ACC112 (cell line): ENCODE measurements at regions not wholly inside any gene's neighbourhood (a gene's known extent, or its start where the extent isn't known, plus 50 kb on each side); places are given as distances from the start of the nearest gene placed in this dataset.

ENCODE experiments used
- H2AFZ ChIP-seq: fragments of 200-600 bp; sonication (generic); one replicate; pipeline ENCODE4 v1.6.0; 2017; ENCODE audit warnings: antibody characterized with exemption, low read length; ENCODE audit not compliant: unreplicated experiment
- H3K27ac ChIP-seq: fragments of 200-600 bp; sonication (generic); 2 replicates; pipeline ENCODE4 v1.5.1; 2014; ENCODE audit warnings: low read depth, mild to moderate bottlenecking, antibody characterized with exemption, low read length, moderate library complexity
- H3K27me3 ChIP-seq: fragments of 200-600 bp; sonication (generic); 2 replicates; pipeline ENCODE4 v1.6.1; 2014; ENCODE audit warnings: mild to moderate bottlenecking, antibody characterized with exemption, low read length, moderate library complexity, mixed read lengths; ENCODE audit not compliant: insufficient read depth
- H3K36me3 ChIP-seq: fragments of 200-600 bp; sonication (generic); 2 replicates; pipeline ENCODE4 v1.6.1; 2016; ENCODE audit warnings: mild to moderate bottlenecking, antibody characterized with exemption, low read length, moderate library complexity, mixed read lengths; ENCODE audit not compliant: insufficient read depth
- H3K4me1 ChIP-seq: fragments of 200-600 bp; sonication (generic); one replicate; pipeline ENCODE4 v1.6.1; 2016; ENCODE audit warnings: low read length, mixed read lengths; ENCODE audit not compliant: insufficient read depth, unreplicated experiment, control insufficient read depth
- H3K4me3 ChIP-seq: fragments of 200-600 bp; sonication (generic); 2 replicates; pipeline ENCODE4 v1.5.1; 2014; ENCODE audit warnings: mild to moderate bottlenecking, low read depth, low read length
- H3K79me2 ChIP-seq: fragments of 200-600 bp; sonication (generic); one replicate; pipeline ENCODE4 v1.6.0; 2016; ENCODE audit warnings: low read length; ENCODE audit not compliant: control insufficient read depth, unreplicated experiment, insufficient read depth

DNA sequence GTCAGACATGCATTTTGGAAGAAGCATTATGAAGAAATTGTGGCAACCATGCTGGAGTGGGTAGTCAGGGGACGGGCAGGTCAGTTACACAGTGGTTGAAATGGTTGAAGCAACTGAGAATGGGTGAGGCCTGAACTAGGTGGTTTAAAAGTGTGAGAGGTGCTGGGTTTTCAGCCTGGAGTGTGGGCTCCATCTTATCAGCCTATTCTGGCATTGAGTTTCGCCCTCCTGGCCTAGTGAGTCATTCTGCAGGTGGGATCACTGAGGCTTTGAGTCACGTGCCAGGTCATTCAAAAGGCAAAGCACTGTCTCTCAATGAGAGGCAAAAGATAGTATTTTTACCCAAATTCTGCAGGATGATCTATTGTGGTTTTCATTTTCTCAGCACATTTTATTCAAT lies 181.9 kb upstream of the CHD6 start:
- H3K79me2 ChIP-seq = no peaks in the 10 kb centered on the region
- no peak overlapping the region for H2AFZ ChIP-seq
- no peak overlapping the region for H3K27ac ChIP-seq
- no peaks in the 10 kb centered on the region for H3K36me3 ChIP-seq
- no peaks in the 10 kb centered on the region for H3K4me1 ChIP-seq
- no peaks in the 10 kb centered on the region for H3K27me3 ChIP-seq
- H3K4me3 ChIP-seq = no peak overlapping the region

DNA sequence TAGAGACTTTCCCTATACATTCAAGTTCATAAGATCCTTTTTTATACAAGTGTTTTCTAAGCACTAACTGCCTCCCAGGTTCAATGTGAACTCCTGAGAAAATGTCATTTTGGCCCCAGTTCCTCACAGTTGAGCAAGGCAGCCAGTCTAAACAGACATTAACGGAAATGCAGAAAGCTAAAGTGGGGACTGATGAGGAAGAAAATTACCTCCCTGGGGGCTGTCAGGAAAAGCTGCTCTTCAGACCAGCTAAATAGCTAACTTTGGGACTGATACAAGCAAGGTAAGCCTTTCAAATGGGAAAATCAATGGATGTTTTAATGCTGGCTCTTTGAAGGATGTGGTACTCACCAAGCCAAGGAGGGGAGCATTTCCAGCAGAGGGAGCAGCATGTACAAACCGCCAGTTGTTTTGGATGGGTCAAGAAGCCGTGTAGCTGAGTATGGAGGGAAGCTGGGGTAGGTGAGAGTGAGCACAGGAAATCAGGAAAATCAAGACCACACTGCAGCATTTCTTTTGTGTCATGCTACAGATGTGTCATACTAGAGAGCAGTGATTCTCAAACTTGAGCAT lies 180.8 kb upstream of the CHD6 start:
- H3K27me3 ChIP-seq = no peaks in the 10 kb centered on the region
- H3K4me3 ChIP-seq = no peak overlapping the region
- no peaks in the 10 kb centered on the region for H3K4me1 ChIP-seq
- no peaks in the 10 kb centered on the region for H3K79me2 ChIP-seq
- H2AFZ ChIP-seq = no peak overlapping the region
- H3K36me3 ChIP-seq = no peaks in the 10 kb centered on the region
- no peak overlapping the region for H3K27ac ChIP-seq

DNA sequence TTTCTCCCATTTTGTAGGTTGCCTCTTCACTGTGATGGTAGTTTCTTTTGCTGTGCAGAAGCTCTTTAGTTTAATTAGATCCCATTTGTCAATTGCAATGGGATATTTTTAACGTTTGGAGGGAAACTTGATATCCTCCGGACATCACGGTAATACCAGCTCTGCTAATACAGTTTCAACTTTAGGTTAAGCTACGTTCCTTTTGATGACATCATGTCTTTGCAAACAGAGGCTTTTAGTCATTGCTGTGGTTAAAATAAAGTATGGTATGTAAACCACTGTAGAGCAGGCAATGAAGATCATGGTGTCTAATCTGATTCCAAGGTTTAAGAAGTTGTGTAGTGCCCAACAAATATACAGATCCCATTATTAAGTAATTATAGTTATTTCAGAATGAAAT lies 168.0 kb upstream of the CHD6 start:
- Histone ChIP-seq H3K27me3 (no peaks in the 10 kb centered on the region), H3K4me3 (no peak overlapping the region), H3K79me2 (no peaks in the 10 kb centered on the region), H2AFZ (no peak overlapping the region), H3K27ac (no peak overlapping the region), H3K4me1 (no peaks in the 10 kb centered on the region), H3K36me3 (no peaks in the 10 kb centered on the region)

DNA sequence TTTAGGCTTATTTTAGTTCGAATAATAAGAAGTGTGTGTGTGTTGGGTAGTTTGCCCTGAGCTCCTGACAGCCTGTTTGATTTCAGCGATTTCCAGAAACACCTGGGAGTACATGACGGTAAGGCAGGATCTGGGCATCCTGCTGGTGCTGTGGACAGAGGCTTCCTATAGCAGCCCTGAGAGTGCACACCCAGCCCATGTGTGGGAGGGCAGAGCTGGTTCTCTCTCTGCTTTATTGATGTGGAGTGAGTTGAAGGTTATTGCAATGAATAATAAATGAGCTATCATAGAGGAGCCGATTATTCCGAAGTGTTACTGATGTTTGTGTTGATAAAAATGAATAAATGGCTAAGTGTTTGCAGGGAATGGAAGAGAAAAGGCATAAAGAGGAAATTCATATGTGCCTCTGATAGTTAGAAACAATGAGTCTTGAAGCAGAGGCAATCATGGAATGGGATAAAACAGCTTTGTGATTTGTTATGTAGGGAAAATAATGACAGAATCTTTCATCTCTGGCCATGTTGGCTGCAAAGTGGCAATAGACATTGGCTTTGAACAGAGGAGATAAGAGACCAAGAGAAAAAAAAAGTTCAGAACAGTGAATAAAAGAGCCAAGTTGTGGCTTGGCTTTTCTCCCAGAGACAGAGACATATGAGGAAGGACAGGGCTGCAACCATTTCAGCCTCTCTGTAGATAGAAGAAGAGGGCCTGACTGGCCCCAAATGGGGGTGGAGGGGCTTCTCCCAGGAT lies 166.2 kb upstream of the CHD6 start:
- H3K27ac ChIP-seq = no peak overlapping the region
- H3K27me3 ChIP-seq = no peaks in the 10 kb centered on the region
- H3K4me1 ChIP-seq = no peaks in the 10 kb centered on the region
- no peaks in the 10 kb centered on the region for H3K79me2 ChIP-seq
- no peak overlapping the region for H3K4me3 ChIP-seq
- no peaks in the 10 kb centered on the region for H3K36me3 ChIP-seq
- no peak overlapping the region for H2AFZ ChIP-seq

DNA sequence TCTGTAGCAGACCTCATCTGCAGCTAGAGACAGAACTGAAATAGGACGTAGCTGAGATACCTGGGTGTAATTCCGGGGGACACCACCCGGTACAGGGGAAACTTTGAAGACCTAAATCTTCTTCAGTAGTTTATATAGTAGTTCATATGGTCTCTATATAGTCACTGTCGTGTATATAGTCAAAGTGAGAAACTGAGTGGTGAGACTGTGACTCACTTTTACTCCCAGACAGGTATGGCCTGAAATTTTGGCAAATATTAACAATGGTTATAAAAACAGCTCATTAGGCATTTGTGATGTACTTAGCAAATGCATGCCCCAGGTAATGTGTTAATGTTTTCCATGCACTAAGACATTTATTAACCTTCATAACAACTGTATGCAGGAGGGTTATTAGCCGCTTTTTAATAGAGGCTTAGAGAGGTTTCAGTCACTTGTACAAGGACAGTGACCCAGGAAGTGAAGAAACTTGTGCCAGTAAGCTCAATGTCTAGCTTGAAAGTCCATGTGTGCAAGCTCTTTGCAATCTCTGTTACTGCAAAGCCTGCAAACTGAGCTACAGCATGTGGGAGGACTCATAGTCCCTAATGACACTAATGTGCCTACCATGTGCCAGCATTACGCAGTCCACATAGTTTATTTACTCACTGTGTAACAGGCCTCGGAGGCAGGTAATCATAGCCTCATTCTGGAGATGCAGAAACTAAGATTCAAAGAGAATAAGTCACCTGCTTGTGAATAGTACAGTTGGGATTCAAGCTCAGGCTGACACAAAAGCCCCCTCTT lies 165.4 kb upstream of the CHD6 start:
- H3K27ac ChIP-seq = no peak overlapping the region
- H3K27me3 ChIP-seq = no peaks in the 10 kb centered on the region
- H3K36me3 ChIP-seq = no peaks in the 10 kb centered on the region
- H3K4me1 ChIP-seq = no peaks in the 10 kb centered on the region
- H2AFZ ChIP-seq = no peak overlapping the region
- H3K4me3 ChIP-seq = no peak overlapping the region
- H3K79me2 ChIP-seq = no peaks in the 10 kb centered on the region

DNA sequence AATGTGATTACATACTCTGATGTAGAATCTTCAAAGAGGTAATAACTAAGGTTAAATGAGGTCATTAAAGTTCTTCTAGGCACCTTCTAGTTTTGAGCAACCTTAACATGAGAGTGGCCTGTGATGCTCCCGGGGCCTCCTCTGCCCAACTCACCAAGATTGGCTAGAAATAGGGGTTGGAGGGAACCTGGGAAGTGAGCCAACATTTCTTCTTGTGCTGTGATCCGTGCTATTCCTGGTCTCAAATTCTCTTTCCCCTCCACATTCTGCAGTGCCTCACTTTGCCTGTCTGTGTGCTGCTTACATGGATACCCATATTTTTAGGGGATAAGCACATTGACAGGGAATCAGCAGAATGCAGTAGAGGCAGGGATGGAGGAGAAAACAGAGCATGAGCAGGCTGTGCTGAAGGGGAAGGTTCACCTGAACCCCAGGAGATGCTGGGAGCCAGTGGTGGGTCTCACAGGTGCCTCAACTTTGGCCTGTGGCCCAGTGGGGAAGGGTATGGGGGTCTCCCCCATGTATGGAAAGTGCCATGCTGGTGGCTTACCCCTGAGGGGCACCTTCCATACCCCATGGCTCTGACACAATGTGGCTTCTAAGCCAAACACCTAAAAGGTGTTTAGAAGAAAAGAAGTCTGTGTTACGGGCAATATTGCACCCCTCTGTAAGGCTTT lies 164.7 kb upstream of the CHD6 start:
- Histone ChIP-seq H3K36me3 (no peaks in the 10 kb centered on the region), H3K27me3 (no peaks in the 10 kb centered on the region), H3K4me1 (no peaks in the 10 kb centered on the region), H3K79me2 (no peaks in the 10 kb centered on the region), H3K4me3 (no peak overlapping the region), H2AFZ (no peak overlapping the region), H3K27ac (no peak overlapping the region)

DNA sequence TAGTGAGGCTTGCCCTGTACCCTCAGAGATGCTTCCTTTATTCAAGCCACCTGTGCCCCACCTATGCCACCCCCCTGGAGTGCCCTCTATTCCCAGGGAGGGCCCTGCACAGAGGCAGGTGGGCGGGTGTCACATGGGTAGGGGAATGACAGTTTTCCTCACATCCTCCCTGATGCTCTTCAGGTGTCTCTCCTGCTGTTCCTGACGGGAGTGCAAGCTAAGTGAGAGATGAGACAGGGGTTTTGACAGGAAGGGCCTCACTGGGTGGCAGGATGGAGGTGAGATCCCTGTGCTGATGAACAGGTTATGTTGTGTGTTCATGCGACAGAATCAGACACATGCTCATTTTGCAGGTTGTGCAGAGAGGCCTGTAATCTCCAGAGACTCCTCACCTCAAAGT lies 164.1 kb upstream of the CHD6 start:
- Histone ChIP-seq H3K79me2 (no peaks in the 10 kb centered on the region), H2AFZ (no peak overlapping the region), H3K4me1 (no peaks in the 10 kb centered on the region), H3K36me3 (no peaks in the 10 kb centered on the region), H3K4me3 (no peak overlapping the region), H3K27ac (no peak overlapping the region), H3K27me3 (no peaks in the 10 kb centered on the region)

DNA sequence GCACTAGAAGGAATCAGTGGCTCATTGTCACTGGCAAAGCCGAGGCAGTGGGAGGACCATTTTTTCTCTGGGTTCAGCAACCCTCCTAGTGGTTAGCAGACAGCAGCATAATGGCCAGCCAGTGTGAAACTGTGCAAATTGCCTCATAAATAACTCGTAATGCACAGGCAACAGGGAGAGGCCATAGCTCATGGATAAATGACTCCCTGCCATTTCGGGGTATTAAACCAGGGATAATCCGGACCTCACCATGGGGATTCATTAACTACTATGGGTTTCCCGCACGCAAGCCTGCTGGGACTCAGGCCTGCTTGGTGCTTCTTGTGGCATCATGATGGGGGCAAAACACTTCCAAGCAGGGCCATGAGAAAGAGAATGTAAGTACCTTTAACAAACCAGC lies 158.2 kb upstream of the CHD6 start:
- H3K4me3 ChIP-seq = no peak overlapping the region
- no peaks in the 10 kb centered on the region for H3K79me2 ChIP-seq
- no peak overlapping the region for H3K27ac ChIP-seq
- no peak overlapping the region for H2AFZ ChIP-seq
- H3K36me3 ChIP-seq = no peaks in the 10 kb centered on the region
- no peaks in the 10 kb centered on the region for H3K27me3 ChIP-seq
- no peaks in the 10 kb centered on the region for H3K4me1 ChIP-seq

DNA sequence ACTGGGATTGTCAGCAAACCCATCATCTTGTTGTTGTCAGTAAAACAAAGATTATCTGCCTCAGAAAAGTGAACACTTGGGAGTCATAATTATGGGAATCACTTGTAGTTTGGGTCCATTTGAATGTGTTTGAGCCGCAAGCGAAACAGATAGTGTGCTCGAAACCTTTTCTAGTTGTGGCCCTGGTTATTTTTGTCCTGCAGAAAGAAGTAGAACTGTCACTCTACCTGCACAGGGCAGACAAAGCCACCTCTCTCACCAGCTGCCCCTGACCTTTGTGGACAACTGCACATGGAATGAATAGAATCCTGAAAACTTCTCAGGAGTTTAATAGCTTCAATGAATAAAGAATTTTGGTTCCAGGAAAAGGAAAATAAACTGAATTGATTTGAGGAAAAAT lies 156.1 kb upstream of the CHD6 start:
- Histone ChIP-seq H3K79me2 (no peaks in the 10 kb centered on the region), H3K36me3 (no peaks in the 10 kb centered on the region), H3K27ac (no peak overlapping the region), H2AFZ (no peak overlapping the region), H3K4me1 (no peaks in the 10 kb centered on the region), H3K27me3 (no peaks in the 10 kb centered on the region), H3K4me3 (no peak overlapping the region)

DNA sequence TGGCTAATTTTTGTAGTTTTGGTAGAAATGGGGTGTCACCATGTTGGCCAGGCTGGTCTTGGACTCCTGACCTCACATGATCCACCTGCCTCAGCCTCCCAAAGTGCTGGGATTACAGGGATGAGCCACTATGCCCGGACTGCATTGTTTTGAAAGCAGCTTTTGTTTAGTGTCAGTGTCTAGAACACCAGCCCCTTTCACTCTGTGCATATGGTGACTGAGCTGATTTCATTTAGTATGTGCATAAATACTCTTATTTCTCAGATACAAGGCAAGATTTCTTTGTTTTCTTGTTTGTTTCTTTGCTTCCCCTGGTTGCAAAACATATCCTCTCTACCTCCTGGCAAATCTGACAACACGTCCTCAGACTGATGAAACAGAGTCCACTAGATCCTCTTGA lies 152.8 kb upstream of the CHD6 start:
- Histone ChIP-seq H3K79me2 (no peaks in the 10 kb centered on the region), H2AFZ (no peak overlapping the region), H3K36me3 (no peaks in the 10 kb centered on the region), H3K27ac (no peak overlapping the region), H3K4me3 (no peak overlapping the region), H3K27me3 (no peaks in the 10 kb centered on the region), H3K4me1 (no peaks in the 10 kb centered on the region)
